ENCODE measurements at regions not wholly inside any gene's neighbourhood (a gene's known extent, or its start where the extent isn't known, plus 50 kb on each side); places are given as distances from the start of the nearest gene placed in this dataset.
"Not testable (repeated sequence)": the region's sequence is repeated elsewhere in the genome, so short reads cannot be mapped to it uniquely, and the experiment has no call there.

- TF ChIP-seq EZH2phosphoT487, CTCF, EZH2 (IDR thresholded peaks at IDR 0.05): not testable (repeated sequence)
Measured at GRCh38 chr1:148257886-148258285, 105.8 kb upstream of the NBPF11 start.

All from neural progenitor cell (in vitro differentiated cells).